Cardiac muscle cell (in vitro differentiated cells and primary cell): ENCODE measurements at regions not wholly inside any gene's neighbourhood (a gene's known extent, or its start where the extent isn't known, plus 50 kb on each side); places are given as distances from the start of the nearest gene placed in this dataset.

ENCODE experiments used
- DNase-seq, 2 donors: peaks; one replicate each; pipeline versions ENCODE4 v3.0.0 to v3.0.0-alpha.2; 2010 to 2017; ENCODE audit warnings: low read depth in 1 of 2, low spot score in 1 of 2
- H3K27ac ChIP-seq: fragments of 200-600 bp; sonication (generic); 2 replicates; pipeline ENCODE4 v1.5.1; 2016
- H3K27me3 ChIP-seq: fragments of 200-600 bp; sonication (generic); 2 replicates; pipeline ENCODE4 v1.6.0; 2016; ENCODE audit warnings: control low read depth
- H3K36me3 ChIP-seq: fragments of 200-600 bp; sonication (generic); 2 replicates; pipeline ENCODE4 v1.5.1; 2016; ENCODE audit warnings: control low read depth
- H3K4me1 ChIP-seq: fragments of 200-600 bp; sonication (generic); 2 replicates; pipeline ENCODE4 v1.8.1; 2017; ENCODE audit warnings: low read depth, mild to moderate bottlenecking, mixed run types
- H3K4me3 ChIP-seq: fragments of 200-600 bp; sonication (generic); 2 replicates; pipeline ENCODE4 v1.5.1; 2016; ENCODE audit warnings: mild to moderate bottlenecking
- H3K9me3 ChIP-seq: fragments of 200-600 bp; sonication (generic); 2 replicates; pipeline ENCODE4 v1.5.1; 2017; ENCODE audit warnings: low read depth, mild to moderate bottlenecking, control low read depth
- TF ChIP-seq, protein P1 (sequence below): IDR thresholded peaks from 2 replicates; pipeline ENCODE4 v1.5.1; 2012; ENCODE audit warnings: low read depth, mild to moderate bottlenecking, low read length

- H3K4me1 ChIP-seq: no peaks in the 10 kb centered on the region
- H3K4me3 ChIP-seq: no peak overlapping the region
- no peak overlapping the region for H3K27ac ChIP-seq
- no peak for DNase-seq
- TF ChIP-seq, protein P1, sequence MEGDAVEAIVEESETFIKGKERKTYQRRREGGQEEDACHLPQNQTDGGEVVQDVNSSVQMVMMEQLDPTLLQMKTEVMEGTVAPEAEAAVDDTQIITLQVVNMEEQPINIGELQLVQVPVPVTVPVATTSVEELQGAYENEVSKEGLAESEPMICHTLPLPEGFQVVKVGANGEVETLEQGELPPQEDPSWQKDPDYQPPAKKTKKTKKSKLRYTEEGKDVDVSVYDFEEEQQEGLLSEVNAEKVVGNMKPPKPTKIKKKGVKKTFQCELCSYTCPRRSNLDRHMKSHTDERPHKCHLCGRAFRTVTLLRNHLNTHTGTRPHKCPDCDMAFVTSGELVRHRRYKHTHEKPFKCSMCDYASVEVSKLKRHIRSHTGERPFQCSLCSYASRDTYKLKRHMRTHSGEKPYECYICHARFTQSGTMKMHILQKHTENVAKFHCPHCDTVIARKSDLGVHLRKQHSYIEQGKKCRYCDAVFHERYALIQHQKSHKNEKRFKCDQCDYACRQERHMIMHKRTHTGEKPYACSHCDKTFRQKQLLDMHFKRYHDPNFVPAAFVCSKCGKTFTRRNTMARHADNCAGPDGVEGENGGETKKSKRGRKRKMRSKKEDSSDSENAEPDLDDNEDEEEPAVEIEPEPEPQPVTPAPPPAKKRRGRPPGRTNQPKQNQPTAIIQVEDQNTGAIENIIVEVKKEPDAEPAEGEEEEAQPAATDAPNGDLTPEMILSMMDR: no peak
- no peaks in the 10 kb centered on the region for H3K27me3 ChIP-seq
- no peaks in the 10 kb centered on the region for H3K36me3 ChIP-seq
- H3K9me3 ChIP-seq: no peaks in the 10 kb centered on the region
Measured at GRCh38 chr4:181687116-181687515, 556.1 kb upstream of the TENM3 start.

GRCh38 chr4:181688432-181688831 lies 554.8 kb upstream of the TENM3 start:
- peak in 1 of 2 donors; percentile 18 for DNase-seq
- no peaks in the 10 kb centered on the region for H3K27me3 ChIP-seq
- TF ChIP-seq, protein P1: no peak
- H3K27ac ChIP-seq: no peak overlapping the region
- H3K4me1 ChIP-seq: no peaks in the 10 kb centered on the region
- H3K36me3 ChIP-seq: no peaks in the 10 kb centered on the region
- H3K9me3 ChIP-seq: no peaks in the 10 kb centered on the region
- H3K4me3 ChIP-seq: no peak overlapping the region

DNA sequence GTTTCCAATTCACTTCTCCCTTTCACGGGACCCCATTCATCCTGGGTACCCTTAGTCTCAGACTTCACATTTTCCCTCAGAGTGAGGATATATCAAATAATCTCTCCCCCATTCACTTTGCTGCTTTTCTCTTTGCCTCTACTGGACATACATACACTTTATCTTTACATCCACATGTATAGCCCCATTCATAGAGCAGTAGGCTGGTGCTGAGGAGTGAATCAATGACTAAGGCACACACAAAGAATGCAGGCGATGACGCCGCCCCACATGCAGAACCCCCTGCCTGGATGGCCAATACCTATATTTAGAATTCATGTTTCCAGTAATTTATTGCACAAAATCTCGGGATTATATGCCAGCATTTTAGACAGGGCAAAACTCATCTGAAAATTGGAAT lies 554.3 kb upstream of the TENM3 start:
- Histone ChIP-seq H3K4me1 (no peaks in the 10 kb centered on the region), H3K27me3 (no peaks in the 10 kb centered on the region), H3K9me3 (no peaks in the 10 kb centered on the region), H3K4me3 (no peak overlapping the region), H3K36me3 (no peaks in the 10 kb centered on the region), H3K27ac (no peak overlapping the region)
- TF ChIP-seq, protein P1: no peak
- peak in 1 of 2 donors; percentile 8 for DNase-seq

- Histone ChIP-seq H3K27ac (no peak overlapping the region), H3K9me3 (no peaks in the 10 kb centered on the region), H3K36me3 (no peaks in the 10 kb centered on the region), H3K4me1 (no peaks in the 10 kb centered on the region), H3K4me3 (no peak overlapping the region), H3K27me3 (no peaks in the 10 kb centered on the region)
- TF ChIP-seq, protein P1: no peak
- no peak for DNase-seq
Measured at GRCh38 chr4:181690498-181690897, 552.7 kb upstream of the TENM3 start.

DNA sequence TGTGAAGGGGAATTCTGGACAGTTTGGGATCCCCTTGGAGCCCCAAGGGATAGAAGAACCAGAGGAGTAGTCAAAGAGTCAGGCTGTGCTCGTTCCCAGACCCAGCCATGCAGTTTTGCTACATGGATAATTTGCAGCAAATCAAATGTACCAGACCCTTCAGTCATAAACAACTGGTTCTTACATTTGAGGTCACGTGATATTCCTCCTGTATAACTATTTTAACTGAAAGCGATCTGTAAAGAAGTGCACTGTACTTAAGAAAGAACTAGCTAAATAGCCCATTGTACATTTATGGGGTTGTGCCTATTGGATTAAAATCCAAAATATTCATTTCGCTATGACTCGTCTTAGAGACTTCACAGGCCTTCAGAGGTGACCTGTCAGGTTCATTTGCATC lies 550.2 kb upstream of the TENM3 start:
- Histone ChIP-seq H3K27ac (no peak overlapping the region), H3K9me3 (no peaks in the 10 kb centered on the region), H3K27me3 (no peaks in the 10 kb centered on the region), H3K4me3 (no peak overlapping the region), H3K4me1 (no peaks in the 10 kb centered on the region), H3K36me3 (no peaks in the 10 kb centered on the region)
- TF ChIP-seq, protein P1: no peak
- DNase-seq: no peak

- Histone ChIP-seq H3K36me3 (no peaks in the 10 kb centered on the region), H3K27me3 (peaks cover under 1% of the 10 kb centered on the region), H3K4me1 (no peaks in the 10 kb centered on the region), H3K9me3 (no peaks in the 10 kb centered on the region), H3K27ac (no peak overlapping the region), H3K4me3 (no peak overlapping the region)
- TF ChIP-seq, protein P1: no peak
- DNase-seq: peak in 1 of 2 donors; percentile 17
Measured at GRCh38 chr4:181693517-181693916, 549.7 kb upstream of the TENM3 start.
